SK-N-SH (cell line): ENCODE measurements at regions not wholly inside any gene's neighbourhood (a gene's known extent, or its start where the extent isn't known, plus 50 kb on each side); places are given as distances from the start of the nearest gene placed in this dataset.

ENCODE experiments used
- CHD2 ChIP-seq: fragments of 150-350 bp; IDR thresholded peaks from 2 replicates; pipeline ENCODE4 v1.6.1; 2018; ENCODE audit warnings: low read length; ENCODE audit not compliant: partially characterized antibody
- FOSL2 ChIP-seq: IDR thresholded peaks from 2 replicates; pipeline ENCODE4 v1.4.0; 2012; ENCODE audit warnings: low read depth, mild to moderate bottlenecking, moderate library complexity, borderline replicate concordance
- GABPA ChIP-seq: IDR thresholded peaks from 2 replicates; pipeline ENCODE4 v1.4.0; 2012; ENCODE audit warnings: low read depth, mild to moderate bottlenecking
- GATA2 ChIP-seq: sonication (generic); formaldehyde crosslinking; IDR thresholded peaks from 2 replicates; pipeline ENCODE4 v1.5.0; 2020; ENCODE audit warnings: mild to moderate bottlenecking, missing genetic modification reagents
- JUND ChIP-seq: IDR thresholded peaks from 2 replicates; pipeline ENCODE4 v1.4.0; 2012
- MEF2A ChIP-seq: IDR thresholded peaks from 2 replicates; pipeline ENCODE4 v1.4.0; 2012; ENCODE audit warnings: low read depth, borderline replicate concordance
- MXI1 ChIP-seq: IDR thresholded peaks from 2 replicates; pipeline ENCODE4 v1.6.1; 2012; ENCODE audit warnings: mild to moderate bottlenecking, low read depth, low read length, improper control_type of control experiment
- NRF1 ChIP-seq: IDR thresholded peaks from 2 replicates; pipeline ENCODE4 v1.6.1; 2012; ENCODE audit warnings: low read depth, mild to moderate bottlenecking, low read length
- POLR2AphosphoS5 ChIP-seq: IDR thresholded peaks from 2 replicates; pipeline ENCODE4 v1.6.1; 2012; ENCODE audit warnings: low read depth, low read length
- RXRA ChIP-seq: IDR thresholded peaks from 2 replicates; pipeline ENCODE4 v1.4.0; 2012; ENCODE audit warnings: low read depth, mild to moderate bottlenecking, borderline replicate concordance
- TAF1 ChIP-seq: IDR thresholded peaks from 2 replicates; pipeline ENCODE4 v1.6.1; 2012; ENCODE audit warnings: low read depth, mild to moderate bottlenecking, low read length, moderate library complexity, borderline replicate concordance
- TCF12 ChIP-seq: IDR thresholded peaks from 2 replicates; pipeline ENCODE4 v1.4.0; 2012
- YY1 ChIP-seq: IDR thresholded peaks from 2 replicates; pipeline ENCODE4 v1.4.0; 2012; ENCODE audit warnings: low read depth, mild to moderate bottlenecking
- TF ChIP-seq, protein P1 (sequence below): fragments of 200-600 bp; sonication (generic); IDR thresholded peaks from 2 replicates; pipeline ENCODE4 v1.6.1; 2017; ENCODE audit warnings: antibody characterized with exemption, mild to moderate bottlenecking, moderate library complexity
- TF ChIP-seq, protein P2 (sequence below): IDR thresholded peaks from 2 replicates; pipeline ENCODE4 v1.4.0; 2012; ENCODE audit warnings: low read depth, borderline replicate concordance
- TF ChIP-seq, protein P3 (sequence below): IDR thresholded peaks from 2 replicates; pipeline ENCODE4 v1.4.0; 2012; ENCODE audit warnings: low read depth
- TF ChIP-seq, protein P4 (sequence below): IDR thresholded peaks from 2 replicates; pipeline ENCODE4 v1.6.1; 2012; ENCODE audit warnings: mild to moderate bottlenecking, low read depth, low read length, moderate library complexity

DNA sequence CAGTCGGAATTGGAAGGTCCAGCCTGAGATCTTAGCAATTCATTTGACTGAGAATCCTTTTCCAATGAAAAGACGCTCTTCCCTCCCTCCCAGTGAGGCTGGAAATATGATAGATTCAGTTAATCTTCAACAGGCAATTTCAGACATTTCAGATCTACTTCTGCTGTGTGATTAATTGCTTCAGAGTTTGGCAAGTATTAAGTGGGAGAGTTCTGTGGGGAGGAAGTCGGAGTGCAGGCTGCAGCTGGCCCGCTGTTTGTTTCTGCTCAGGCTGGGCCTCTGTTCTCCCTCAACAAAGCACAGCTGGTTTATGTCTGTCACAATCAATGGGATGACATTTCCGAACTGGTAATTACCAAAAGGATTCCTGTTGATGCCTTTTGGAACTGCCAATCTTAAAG lies 178.2 kb downstream of the NDFIP2 start (continued):
- TF ChIP-seq, protein P1, sequence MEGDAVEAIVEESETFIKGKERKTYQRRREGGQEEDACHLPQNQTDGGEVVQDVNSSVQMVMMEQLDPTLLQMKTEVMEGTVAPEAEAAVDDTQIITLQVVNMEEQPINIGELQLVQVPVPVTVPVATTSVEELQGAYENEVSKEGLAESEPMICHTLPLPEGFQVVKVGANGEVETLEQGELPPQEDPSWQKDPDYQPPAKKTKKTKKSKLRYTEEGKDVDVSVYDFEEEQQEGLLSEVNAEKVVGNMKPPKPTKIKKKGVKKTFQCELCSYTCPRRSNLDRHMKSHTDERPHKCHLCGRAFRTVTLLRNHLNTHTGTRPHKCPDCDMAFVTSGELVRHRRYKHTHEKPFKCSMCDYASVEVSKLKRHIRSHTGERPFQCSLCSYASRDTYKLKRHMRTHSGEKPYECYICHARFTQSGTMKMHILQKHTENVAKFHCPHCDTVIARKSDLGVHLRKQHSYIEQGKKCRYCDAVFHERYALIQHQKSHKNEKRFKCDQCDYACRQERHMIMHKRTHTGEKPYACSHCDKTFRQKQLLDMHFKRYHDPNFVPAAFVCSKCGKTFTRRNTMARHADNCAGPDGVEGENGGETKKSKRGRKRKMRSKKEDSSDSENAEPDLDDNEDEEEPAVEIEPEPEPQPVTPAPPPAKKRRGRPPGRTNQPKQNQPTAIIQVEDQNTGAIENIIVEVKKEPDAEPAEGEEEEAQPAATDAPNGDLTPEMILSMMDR = no peak
- 0 out of 2 replicates have a peak, but pooled peaks have one; percentile 17 for TF ChIP-seq TAF1
- no peak for TF ChIP-seq MXI1
- TF ChIP-seq TCF12 = peak; percentile 99
- peak; percentile 81 for TF ChIP-seq JUND
- no peak for TF ChIP-seq NRF1
- no peak for TF ChIP-seq GABPA
- TF ChIP-seq GATA2 (CRISPR knock-in tag) = no peak
- no peak for TF ChIP-seq RXRA
- TF ChIP-seq MEF2A = no peak
- peak; percentile 69 for TF ChIP-seq CHD2
- TF ChIP-seq, protein P2, sequence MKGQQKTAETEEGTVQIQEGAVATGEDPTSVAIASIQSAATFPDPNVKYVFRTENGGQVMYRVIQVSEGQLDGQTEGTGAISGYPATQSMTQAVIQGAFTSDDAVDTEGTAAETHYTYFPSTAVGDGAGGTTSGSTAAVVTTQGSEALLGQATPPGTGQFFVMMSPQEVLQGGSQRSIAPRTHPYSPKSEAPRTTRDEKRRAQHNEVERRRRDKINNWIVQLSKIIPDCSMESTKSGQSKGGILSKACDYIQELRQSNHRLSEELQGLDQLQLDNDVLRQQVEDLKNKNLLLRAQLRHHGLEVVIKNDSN = no peak
- TF ChIP-seq, protein P3, sequence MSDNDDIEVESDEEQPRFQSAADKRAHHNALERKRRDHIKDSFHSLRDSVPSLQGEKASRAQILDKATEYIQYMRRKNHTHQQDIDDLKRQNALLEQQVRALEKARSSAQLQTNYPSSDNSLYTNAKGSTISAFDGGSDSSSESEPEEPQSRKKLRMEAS = peak; percentile 12; the same call in 1 of the 2 replicates
- no peak for TF ChIP-seq YY1
- peak; percentile 95 for TF ChIP-seq POLR2AphosphoS5
- TF ChIP-seq, protein P4, sequence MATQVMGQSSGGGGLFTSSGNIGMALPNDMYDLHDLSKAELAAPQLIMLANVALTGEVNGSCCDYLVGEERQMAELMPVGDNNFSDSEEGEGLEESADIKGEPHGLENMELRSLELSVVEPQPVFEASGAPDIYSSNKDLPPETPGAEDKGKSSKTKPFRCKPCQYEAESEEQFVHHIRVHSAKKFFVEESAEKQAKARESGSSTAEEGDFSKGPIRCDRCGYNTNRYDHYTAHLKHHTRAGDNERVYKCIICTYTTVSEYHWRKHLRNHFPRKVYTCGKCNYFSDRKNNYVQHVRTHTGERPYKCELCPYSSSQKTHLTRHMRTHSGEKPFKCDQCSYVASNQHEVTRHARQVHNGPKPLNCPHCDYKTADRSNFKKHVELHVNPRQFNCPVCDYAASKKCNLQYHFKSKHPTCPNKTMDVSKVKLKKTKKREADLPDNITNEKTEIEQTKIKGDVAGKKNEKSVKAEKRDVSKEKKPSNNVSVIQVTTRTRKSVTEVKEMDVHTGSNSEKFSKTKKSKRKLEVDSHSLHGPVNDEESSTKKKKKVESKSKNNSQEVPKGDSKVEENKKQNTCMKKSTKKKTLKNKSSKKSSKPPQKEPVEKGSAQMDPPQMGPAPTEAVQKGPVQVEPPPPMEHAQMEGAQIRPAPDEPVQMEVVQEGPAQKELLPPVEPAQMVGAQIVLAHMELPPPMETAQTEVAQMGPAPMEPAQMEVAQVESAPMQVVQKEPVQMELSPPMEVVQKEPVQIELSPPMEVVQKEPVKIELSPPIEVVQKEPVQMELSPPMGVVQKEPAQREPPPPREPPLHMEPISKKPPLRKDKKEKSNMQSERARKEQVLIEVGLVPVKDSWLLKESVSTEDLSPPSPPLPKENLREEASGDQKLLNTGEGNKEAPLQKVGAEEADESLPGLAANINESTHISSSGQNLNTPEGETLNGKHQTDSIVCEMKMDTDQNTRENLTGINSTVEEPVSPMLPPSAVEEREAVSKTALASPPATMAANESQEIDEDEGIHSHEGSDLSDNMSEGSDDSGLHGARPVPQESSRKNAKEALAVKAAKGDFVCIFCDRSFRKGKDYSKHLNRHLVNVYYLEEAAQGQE = 0 out of 2 replicates have a peak, but pooled peaks have one; percentile 27
- peak; percentile 28; the same call in 1 of the 2 replicates for TF ChIP-seq FOSL2
